ENCODE measurements at regions not wholly inside any gene's neighbourhood (a gene's known extent, or its start where the extent isn't known, plus 50 kb on each side); places are given as distances from the start of the nearest gene placed in this dataset.

DNA sequence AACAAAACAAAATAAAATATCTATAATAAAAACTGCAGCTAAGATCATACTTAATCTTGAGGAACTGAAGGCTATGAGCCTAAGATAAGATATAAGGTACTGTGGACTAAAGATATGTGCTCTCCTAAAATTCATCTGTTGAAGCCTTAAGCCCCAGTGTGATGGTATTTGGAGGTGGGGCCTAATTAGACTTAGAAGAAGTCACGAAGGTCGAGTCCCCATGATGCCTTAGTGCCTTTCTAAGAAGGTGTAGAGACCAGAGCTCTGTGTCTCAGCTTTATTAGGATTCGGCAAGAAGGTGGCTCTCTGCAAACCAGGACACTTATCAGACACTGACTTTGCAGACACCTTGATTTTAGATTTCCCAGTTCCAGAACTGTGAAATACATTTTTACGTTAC lies 622.0 kb upstream of the BRINP3 start:
- in situ Hi-C loops (cut with HindIII; ENCODE audit: low pct_unique_long_range_greater_than_20kb, low sequenced_read_pairs): no loop called here
- POLR2A ChIA-PET: no interaction called here
- CTCF ChIA-PET: no interaction called here

DNA sequence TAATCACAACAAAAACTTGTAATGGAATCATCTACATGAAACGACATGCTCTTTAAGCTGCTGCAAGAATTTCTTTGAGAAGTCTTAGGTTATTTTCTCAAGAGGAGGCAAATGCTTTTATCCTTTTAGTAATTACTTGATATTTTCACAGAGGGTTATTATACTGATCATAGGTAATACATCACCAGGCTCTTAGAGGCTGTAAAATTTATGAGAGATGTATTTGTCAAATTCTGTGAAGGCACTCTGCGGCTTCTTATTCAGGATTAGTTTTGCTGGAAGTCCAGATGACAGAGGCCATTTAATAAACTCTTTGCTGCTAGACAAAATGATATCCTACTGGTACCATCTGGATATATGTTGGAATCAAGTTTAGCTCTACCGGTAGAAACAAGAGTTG lies 624.3 kb upstream of the BRINP3 start:
- Histone ChIP-seq H3K4me1 (ENCODE audit: control insufficient read depth, insufficient read depth, low read length) (no peaks in the 10 kb centered on the region), H3K4me3 (ENCODE audit: low read depth in 2 of 2, low read length in 2 of 2) (no peak overlapping the region), H3K27me3 (ENCODE audit: control insufficient read depth, insufficient read depth, low read length) (no peaks in the 10 kb centered on the region), H3K36me3 (ENCODE audit: control insufficient read depth, insufficient read depth, low read length) (no peaks in the 10 kb centered on the region), H3K9me3 (ENCODE audit: control insufficient read depth, insufficient read depth, low read depth, low read length) (no peaks in the 10 kb centered on the region), H3K27ac (ENCODE audit: low read length) (no peak overlapping the region)
- intact Hi-C loops (cut with micrococcal nuclease; ENCODE audit: unreplicated experiment) (no loop called here), in situ Hi-C loops (cut with HindIII; ENCODE audit: low pct_unique_long_range_greater_than_20kb, low sequenced_read_pairs) (no loop called here)
- ATAC-seq: no peak
- POLR2A ChIA-PET: no interaction called here
- BruUV-seq (replicated peaks): no TSS peak
- TF ChIP-seq POLR2AphosphoS5 (IDR thresholded peaks at IDR 0.05; ENCODE audit: low read depth, low read length): no peak
- TF ChIP-seq, protein P1, sequence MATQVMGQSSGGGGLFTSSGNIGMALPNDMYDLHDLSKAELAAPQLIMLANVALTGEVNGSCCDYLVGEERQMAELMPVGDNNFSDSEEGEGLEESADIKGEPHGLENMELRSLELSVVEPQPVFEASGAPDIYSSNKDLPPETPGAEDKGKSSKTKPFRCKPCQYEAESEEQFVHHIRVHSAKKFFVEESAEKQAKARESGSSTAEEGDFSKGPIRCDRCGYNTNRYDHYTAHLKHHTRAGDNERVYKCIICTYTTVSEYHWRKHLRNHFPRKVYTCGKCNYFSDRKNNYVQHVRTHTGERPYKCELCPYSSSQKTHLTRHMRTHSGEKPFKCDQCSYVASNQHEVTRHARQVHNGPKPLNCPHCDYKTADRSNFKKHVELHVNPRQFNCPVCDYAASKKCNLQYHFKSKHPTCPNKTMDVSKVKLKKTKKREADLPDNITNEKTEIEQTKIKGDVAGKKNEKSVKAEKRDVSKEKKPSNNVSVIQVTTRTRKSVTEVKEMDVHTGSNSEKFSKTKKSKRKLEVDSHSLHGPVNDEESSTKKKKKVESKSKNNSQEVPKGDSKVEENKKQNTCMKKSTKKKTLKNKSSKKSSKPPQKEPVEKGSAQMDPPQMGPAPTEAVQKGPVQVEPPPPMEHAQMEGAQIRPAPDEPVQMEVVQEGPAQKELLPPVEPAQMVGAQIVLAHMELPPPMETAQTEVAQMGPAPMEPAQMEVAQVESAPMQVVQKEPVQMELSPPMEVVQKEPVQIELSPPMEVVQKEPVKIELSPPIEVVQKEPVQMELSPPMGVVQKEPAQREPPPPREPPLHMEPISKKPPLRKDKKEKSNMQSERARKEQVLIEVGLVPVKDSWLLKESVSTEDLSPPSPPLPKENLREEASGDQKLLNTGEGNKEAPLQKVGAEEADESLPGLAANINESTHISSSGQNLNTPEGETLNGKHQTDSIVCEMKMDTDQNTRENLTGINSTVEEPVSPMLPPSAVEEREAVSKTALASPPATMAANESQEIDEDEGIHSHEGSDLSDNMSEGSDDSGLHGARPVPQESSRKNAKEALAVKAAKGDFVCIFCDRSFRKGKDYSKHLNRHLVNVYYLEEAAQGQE (IDR thresholded peaks at IDR 0.05; ENCODE audit: insufficient read depth in 1 of 2, low read depth in 2 of 2, low read length in 1 of 2): no peak
- TF ChIP-seq, protein P2, sequence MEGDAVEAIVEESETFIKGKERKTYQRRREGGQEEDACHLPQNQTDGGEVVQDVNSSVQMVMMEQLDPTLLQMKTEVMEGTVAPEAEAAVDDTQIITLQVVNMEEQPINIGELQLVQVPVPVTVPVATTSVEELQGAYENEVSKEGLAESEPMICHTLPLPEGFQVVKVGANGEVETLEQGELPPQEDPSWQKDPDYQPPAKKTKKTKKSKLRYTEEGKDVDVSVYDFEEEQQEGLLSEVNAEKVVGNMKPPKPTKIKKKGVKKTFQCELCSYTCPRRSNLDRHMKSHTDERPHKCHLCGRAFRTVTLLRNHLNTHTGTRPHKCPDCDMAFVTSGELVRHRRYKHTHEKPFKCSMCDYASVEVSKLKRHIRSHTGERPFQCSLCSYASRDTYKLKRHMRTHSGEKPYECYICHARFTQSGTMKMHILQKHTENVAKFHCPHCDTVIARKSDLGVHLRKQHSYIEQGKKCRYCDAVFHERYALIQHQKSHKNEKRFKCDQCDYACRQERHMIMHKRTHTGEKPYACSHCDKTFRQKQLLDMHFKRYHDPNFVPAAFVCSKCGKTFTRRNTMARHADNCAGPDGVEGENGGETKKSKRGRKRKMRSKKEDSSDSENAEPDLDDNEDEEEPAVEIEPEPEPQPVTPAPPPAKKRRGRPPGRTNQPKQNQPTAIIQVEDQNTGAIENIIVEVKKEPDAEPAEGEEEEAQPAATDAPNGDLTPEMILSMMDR (IDR thresholded peaks at IDR 0.05): no peak
- TF ChIP-seq TCF7L2 (IDR thresholded peaks at IDR 0.05; ENCODE audit: low read depth, low read length): no peak
- TF ChIP-seq SIN3A (IDR thresholded peaks at IDR 0.05; ENCODE audit: borderline replicate concordance, insufficient read depth, low read depth, low read length): no peak
- CTCF ChIA-PET: no interaction called here
- DNase-seq (ENCODE audit: low read depth, low spot score): no peak

More for the DNA sequence above, 622.0 kb upstream of the BRINP3 start:
- ATAC-seq (no peak), DNase-seq (ENCODE audit: low read depth, low spot score) (no peak)
- H3K27ac ChIP-seq (ENCODE audit: low read length): no peak overlapping the region
- H3K4me3 ChIP-seq (ENCODE audit: low read depth in 2 of 2, low read length in 2 of 2): no peak overlapping the region
- H3K27me3 ChIP-seq (ENCODE audit: control insufficient read depth, insufficient read depth, low read length): no peaks in the 10 kb centered on the region
- TF ChIP-seq, protein P2 (IDR thresholded peaks at IDR 0.05): no peak
- TF ChIP-seq TCF7L2 (IDR thresholded peaks at IDR 0.05; ENCODE audit: low read depth, low read length) (no peak), SIN3A (IDR thresholded peaks at IDR 0.05; ENCODE audit: borderline replicate concordance, insufficient read depth, low read depth, low read length) (no peak), POLR2AphosphoS5 (IDR thresholded peaks at IDR 0.05; ENCODE audit: low read depth, low read length) (no peak)
- TF ChIP-seq, protein P1 (IDR thresholded peaks at IDR 0.05; ENCODE audit: insufficient read depth in 1 of 2, low read depth in 2 of 2, low read length in 1 of 2): no peak
- intact Hi-C loops (cut with micrococcal nuclease; ENCODE audit: unreplicated experiment): no loop called here
- H3K4me1 ChIP-seq (ENCODE audit: control insufficient read depth, insufficient read depth, low read length): no peaks in the 10 kb centered on the region
- no peaks in the 10 kb centered on the region for H3K36me3 ChIP-seq (ENCODE audit: control insufficient read depth, insufficient read depth, low read length)
- no peaks in the 10 kb centered on the region for H3K9me3 ChIP-seq (ENCODE audit: control insufficient read depth, insufficient read depth, low read depth, low read length)
- no TSS peak for BruUV-seq (replicated peaks)
